ENCODE measurements at regions not wholly inside any gene's neighbourhood (a gene's known extent, or its start where the extent isn't known, plus 50 kb on each side); places are given as distances from the start of the nearest gene placed in this dataset.

DNA sequence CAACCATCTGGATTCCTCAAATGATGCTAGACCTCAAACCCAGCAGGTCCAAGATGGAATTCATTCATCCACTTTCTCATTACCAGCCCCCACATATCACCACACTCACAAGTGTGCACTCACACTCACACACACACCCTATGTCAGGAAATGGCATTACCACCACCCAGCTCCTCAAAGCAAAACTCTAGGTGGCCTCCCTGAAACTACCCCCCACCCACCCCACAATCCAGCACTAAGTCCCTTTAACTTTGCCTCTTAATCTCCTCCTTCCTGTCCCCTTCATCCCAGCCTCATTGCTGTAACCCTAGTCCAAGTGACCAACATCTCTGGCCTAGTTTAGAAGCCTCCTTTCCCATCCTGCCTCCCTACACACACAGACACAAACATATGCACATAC, 109.4 kb downstream of the TNFAIP3 start:
- intact Hi-C loops (cut with micrococcal nuclease; ENCODE audit: unreplicated experiment) = no loop called here
- CTCF ChIA-PET (ENCODE audit: low intra/inter-chr PET ratio, low total read pairs) = no interaction called here
- DNase-seq (ENCODE audit: low spot score) = no peak

DNA sequence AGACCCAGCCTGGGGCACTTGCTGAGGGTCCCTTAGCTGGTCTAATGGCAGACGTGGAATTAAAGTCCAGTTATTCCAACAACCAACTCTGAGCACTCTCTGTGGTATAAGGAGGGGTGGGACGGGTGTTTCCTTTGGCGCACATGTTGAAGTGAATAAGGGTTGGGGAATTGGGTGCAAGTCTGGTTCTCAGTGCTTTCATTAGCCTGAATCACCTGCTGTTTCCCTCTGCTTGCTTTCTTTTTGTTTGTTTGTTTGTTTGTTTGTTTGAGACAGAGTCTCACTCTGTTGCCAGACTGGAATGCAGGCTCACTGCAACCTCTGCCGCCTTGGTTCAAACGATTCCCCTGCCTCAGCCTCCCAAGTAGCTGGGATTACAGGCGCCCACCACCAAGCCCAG, 110.1 kb downstream of the TNFAIP3 start:
- no TSS peak for BruUV-seq (replicated peaks)
- H3K4me3 ChIP-seq (replicated peaks in 1 of 3; ENCODE audit: insufficient read depth in 1 of 3, low read depth in 2 of 3, low read length in 3 of 3) = no peak overlapping the region
- ChIA-PET POLR2A (no interaction called here), CTCF (ENCODE audit: low intra/inter-chr PET ratio, low total read pairs) (no interaction called here)
- no peak overlapping the region for H3K9ac ChIP-seq (ENCODE audit: insufficient read depth, low read depth, low read length)
- H4K20me1 ChIP-seq (ENCODE audit: insufficient read depth, low read length) = no peaks in the 10 kb centered on the region
- intact Hi-C loops (cut with micrococcal nuclease; ENCODE audit: unreplicated experiment) = no loop called here
- FAIRE-seq (no peak), DNase-seq (ENCODE audit: low spot score) (no peak), ATAC-seq (no peak)
- H3K9me3 ChIP-seq (ENCODE audit: low read length) = no peaks in the 10 kb centered on the region
- H3K4me2 ChIP-seq (ENCODE audit: low read depth, low read length) = no peak overlapping the region
- peaks cover 0 to 46% of the 10 kb centered on the region in 2 experiments; a peak in 4 of 5 replicates for H3K27me3 ChIP-seq (ENCODE audit: control insufficient read depth in 1 of 2, insufficient read depth in 2 of 2, low read length in 2 of 2)
- 44% methylated on average over 6 of the region's 6 CpGs for WGBS (ENCODE audit: low lambda C conversion rate)
- no peak overlapping the region for H2AFZ ChIP-seq (ENCODE audit: low read length)
- no peak overlapping the region for H3K27ac ChIP-seq (ENCODE audit: extremely low read length, insufficient read depth, low read length)
- H3K4me1 ChIP-seq (ENCODE audit: insufficient read depth, low read length) = no peaks in the 10 kb centered on the region
- in situ Hi-C loops (cut with HindIII; ENCODE audit: extremely low pct_ligation_motif_present, low pct_unique_long_range_greater_than_20kb) = no loop called here
- no peaks in the 10 kb centered on the region for H3K79me2 ChIP-seq (ENCODE audit: insufficient read depth, low read length)
- no peaks in the 10 kb centered on the region for H3K36me3 ChIP-seq (replicated peaks in 1 of 2; ENCODE audit: control insufficient read depth in 1 of 2, insufficient read depth in 2 of 2, low read length in 2 of 2)
- TF ChIP-seq SRY (CRISPR knock-in tag; IDR thresholded peaks at IDR 0.05) = no peak
- TF ChIP-seq, protein P1, sequence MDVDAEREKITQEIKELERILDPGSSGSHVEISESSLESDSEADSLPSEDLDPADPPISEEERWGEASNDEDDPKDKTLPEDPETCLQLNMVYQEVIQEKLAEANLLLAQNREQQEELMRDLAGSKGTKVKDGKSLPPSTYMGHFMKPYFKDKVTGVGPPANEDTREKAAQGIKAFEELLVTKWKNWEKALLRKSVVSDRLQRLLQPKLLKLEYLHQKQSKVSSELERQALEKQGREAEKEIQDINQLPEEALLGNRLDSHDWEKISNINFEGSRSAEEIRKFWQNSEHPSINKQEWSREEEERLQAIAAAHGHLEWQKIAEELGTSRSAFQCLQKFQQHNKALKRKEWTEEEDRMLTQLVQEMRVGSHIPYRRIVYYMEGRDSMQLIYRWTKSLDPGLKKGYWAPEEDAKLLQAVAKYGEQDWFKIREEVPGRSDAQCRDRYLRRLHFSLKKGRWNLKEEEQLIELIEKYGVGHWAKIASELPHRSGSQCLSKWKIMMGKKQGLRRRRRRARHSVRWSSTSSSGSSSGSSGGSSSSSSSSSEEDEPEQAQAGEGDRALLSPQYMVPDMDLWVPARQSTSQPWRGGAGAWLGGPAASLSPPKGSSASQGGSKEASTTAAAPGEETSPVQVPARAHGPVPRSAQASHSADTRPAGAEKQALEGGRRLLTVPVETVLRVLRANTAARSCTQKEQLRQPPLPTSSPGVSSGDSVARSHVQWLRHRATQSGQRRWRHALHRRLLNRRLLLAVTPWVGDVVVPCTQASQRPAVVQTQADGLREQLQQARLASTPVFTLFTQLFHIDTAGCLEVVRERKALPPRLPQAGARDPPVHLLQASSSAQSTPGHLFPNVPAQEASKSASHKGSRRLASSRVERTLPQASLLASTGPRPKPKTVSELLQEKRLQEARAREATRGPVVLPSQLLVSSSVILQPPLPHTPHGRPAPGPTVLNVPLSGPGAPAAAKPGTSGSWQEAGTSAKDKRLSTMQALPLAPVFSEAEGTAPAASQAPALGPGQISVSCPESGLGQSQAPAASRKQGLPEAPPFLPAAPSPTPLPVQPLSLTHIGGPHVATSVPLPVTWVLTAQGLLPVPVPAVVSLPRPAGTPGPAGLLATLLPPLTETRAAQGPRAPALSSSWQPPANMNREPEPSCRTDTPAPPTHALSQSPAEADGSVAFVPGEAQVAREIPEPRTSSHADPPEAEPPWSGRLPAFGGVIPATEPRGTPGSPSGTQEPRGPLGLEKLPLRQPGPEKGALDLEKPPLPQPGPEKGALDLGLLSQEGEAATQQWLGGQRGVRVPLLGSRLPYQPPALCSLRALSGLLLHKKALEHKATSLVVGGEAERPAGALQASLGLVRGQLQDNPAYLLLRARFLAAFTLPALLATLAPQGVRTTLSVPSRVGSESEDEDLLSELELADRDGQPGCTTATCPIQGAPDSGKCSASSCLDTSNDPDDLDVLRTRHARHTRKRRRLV (CRISPR knock-in tag; IDR thresholded peaks at IDR 0.05) = no peak
- TF ChIP-seq, protein P2, sequence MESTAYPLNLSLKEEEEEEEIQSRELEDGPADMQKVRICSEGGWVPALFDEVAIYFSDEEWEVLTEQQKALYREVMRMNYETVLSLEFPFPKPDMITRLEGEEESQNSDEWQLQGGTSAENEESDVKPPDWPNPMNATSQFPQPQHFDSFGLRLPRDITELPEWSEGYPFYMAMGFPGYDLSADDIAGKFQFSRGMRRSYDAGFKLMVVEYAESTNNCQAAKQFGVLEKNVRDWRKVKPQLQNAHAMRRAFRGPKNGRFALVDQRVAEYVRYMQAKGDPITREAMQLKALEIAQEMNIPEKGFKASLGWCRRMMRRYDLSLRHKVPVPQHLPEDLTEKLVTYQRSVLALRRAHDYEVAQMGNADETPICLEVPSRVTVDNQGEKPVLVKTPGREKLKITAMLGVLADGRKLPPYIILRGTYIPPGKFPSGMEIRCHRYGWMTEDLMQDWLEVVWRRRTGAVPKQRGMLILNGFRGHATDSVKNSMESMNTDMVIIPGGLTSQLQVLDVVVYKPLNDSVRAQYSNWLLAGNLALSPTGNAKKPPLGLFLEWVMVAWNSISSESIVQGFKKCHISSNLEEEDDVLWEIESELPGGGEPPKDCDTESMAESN (CRISPR knock-in tag; conservative IDR thresholded peaks at IDR 0.05) = no peak
- no peak for TF ChIP-seq IKZF4 (CRISPR knock-in tag; IDR thresholded peaks at IDR 0.05; ENCODE audit: borderline replicate concordance, low read depth, not compliant biosample characterization)
- no peak for TF ChIP-seq BHLHE40 (IDR thresholded peaks at IDR 0.05; ENCODE audit: low read length)
- TF ChIP-seq HOXD1 (CRISPR knock-in tag; IDR thresholded peaks at IDR 0.05) = no peak

More for the DNA sequence above, 109.4 kb downstream of the TNFAIP3 start:
- Histone ChIP-seq H3K79me2 (ENCODE audit: insufficient read depth, low read length) (no peaks in the 10 kb centered on the region), H3K36me3 (replicated peaks in 1 of 2; ENCODE audit: control insufficient read depth in 1 of 2, insufficient read depth in 2 of 2, low read length in 2 of 2) (no peaks in the 10 kb centered on the region), H3K27me3 (ENCODE audit: control insufficient read depth in 1 of 2, insufficient read depth in 2 of 2, low read length in 2 of 2) (peaks cover 0 to 52% of the 10 kb centered on the region in 2 experiments; a peak in 4 of 5 replicates), H3K27ac (ENCODE audit: extremely low read length, insufficient read depth, low read length) (no peak overlapping the region), H3K4me1 (ENCODE audit: insufficient read depth, low read length) (no peaks in the 10 kb centered on the region), H3K9ac (ENCODE audit: insufficient read depth, low read depth, low read length) (no peak overlapping the region), H2AFZ (ENCODE audit: low read length) (no peak overlapping the region), H3K9me3 (ENCODE audit: low read length) (no peaks in the 10 kb centered on the region), H3K4me3 (replicated peaks in 1 of 3; ENCODE audit: insufficient read depth in 1 of 3, low read depth in 2 of 3, low read length in 3 of 3) (no peak overlapping the region), H3K4me2 (ENCODE audit: low read depth, low read length) (no peak overlapping the region), H4K20me1 (ENCODE audit: insufficient read depth, low read length) (no peaks in the 10 kb centered on the region)
- no peak for TF ChIP-seq ZNF160 (CRISPR knock-in tag; IDR thresholded peaks at IDR 0.05)
- TF ChIP-seq, protein P3, sequence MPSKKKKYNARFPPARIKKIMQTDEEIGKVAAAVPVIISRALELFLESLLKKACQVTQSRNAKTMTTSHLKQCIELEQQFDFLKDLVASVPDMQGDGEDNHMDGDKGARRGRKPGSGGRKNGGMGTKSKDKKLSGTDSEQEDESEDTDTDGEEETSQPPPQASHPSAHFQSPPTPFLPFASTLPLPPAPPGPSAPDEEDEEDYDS (CRISPR knock-in tag; IDR thresholded peaks at IDR 0.05) = no peak
- TF ChIP-seq, protein P4, sequence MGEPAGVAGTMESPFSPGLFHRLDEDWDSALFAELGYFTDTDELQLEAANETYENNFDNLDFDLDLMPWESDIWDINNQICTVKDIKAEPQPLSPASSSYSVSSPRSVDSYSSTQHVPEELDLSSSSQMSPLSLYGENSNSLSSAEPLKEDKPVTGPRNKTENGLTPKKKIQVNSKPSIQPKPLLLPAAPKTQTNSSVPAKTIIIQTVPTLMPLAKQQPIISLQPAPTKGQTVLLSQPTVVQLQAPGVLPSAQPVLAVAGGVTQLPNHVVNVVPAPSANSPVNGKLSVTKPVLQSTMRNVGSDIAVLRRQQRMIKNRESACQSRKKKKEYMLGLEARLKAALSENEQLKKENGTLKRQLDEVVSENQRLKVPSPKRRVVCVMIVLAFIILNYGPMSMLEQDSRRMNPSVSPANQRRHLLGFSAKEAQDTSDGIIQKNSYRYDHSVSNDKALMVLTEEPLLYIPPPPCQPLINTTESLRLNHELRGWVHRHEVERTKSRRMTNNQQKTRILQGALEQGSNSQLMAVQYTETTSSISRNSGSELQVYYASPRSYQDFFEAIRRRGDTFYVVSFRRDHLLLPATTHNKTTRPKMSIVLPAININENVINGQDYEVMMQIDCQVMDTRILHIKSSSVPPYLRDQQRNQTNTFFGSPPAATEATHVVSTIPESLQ (CRISPR knock-in tag; conservative IDR thresholded peaks at IDR 0.05) = no peak
- POLR2A ChIA-PET = no interaction called here
- ATAC-seq (no peak), FAIRE-seq (no peak)
- in situ Hi-C loops (cut with HindIII; ENCODE audit: extremely low pct_ligation_motif_present, low pct_unique_long_range_greater_than_20kb) = no loop called here
- no TSS peak for BruUV-seq (replicated peaks)
